H4 (cell line): ENCODE measurements at regions not wholly inside any gene's neighbourhood (a gene's known extent, or its start where the extent isn't known, plus 50 kb on each side); places are given as distances from the start of the nearest gene placed in this dataset.
"Not testable (repeated sequence)": the region's sequence is repeated elsewhere in the genome, so short reads cannot be mapped to it uniquely, and the experiment has no call there.

Experiments
- DNase-seq: peaks from one replicate; pipeline ENCODE4 v3.0.0-alpha.2; 2015; ENCODE audit warnings: low spot score

DNA sequence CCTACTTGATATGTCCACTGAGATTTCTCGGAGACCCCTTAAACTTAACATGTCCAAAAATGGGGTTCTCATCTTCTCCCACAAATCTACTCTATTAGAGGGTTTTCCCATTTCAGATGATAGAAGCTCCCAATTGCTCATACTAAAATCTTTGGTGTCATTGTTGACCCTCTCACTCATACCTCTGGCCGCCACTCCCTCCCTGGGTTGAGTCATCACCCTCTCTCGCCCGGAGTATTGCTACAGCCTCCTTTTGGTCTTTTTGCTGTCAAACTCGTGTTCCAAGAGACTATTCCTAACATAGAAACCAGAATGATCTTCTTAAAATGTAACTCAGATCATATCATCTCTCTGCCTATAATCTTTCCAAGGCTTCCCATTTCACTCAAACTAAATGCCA, 91.0 kb upstream of the GNAQ start:
- DNase-seq: no peak

DNA sequence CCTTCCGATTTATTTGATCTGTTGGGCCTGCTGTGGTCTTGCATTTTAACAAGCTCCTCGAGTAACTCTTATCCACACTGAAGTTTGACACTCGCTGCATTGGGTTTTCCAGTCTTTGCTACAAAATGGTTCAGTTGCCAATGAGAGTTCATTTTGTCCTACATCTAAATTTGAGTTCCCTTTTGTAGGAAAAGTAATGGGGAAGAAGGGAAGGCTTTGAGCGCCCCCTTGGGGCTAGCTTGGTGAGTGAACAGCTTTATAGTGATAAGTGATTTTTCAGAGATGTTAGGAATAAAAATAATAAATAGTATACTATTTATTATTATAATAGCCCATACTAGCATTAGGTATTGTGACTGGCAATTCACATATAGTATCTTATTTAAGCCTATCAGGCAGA, 89.9 kb upstream of the GNAQ start:
- peak; percentile 18 for DNase-seq

- no peak for DNase-seq
Measured at GRCh38 chr9:78118742-78119473, 87.3 kb upstream of the GNAQ start.

DNA sequence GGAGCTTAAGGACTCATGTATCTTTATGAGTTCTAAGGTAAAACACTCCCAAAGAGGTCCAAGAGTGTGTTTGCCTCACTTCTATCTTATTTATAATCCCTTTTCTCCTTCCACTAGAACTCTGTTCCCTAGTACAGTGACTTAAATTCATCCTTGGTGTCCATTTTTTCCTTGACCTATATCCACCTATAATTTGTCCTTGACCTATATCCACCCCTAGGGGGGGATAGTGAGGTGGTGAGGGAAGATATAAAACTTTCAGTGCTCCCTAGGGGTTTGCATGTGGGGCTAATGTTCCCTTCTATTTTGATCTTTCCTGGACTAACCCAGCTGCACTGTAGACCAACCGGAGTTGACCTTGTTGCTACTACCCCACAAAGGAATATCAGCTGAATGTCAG, 83.5 kb upstream of the GNAQ start:
- DNase-seq: no peak

GRCh38 chr9:78114581-78114980, 83.0 kb upstream of the GNAQ start:
- no peak for DNase-seq

GRCh38 chr9:78112406-78112805, 80.8 kb upstream of the GNAQ start:
- DNase-seq: no peak

GRCh38 chr9:78112004-78112403, 80.4 kb upstream of the GNAQ start:
- no peak for DNase-seq

DNA sequence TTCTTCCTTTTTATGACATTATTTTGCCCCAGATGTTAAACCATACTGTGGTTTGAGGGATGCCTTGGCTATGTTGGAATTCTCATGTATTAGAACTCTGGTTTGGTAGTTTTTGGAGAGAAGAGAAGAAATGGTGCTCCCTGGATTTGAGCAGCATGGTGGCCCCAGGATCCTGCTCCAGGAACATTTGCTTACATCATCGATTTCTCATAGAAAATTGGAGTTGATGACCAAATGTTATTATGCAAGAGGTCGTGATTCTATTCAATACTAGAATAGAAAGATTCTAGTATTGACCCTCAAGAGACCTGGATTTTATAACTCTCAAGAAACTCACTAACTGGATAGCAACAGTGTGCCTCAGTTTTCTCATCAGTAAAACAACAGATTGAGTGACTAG, 77.5 kb upstream of the GNAQ start:
- no peak for DNase-seq

- not testable (repeated sequence) for DNase-seq
Measured at GRCh38 chr9:78106586-78106985, 75.0 kb upstream of the GNAQ start.

- DNase-seq: no peak
Measured at GRCh38 chr9:78103971-78104433, 72.4 kb upstream of the GNAQ start.

DNA sequence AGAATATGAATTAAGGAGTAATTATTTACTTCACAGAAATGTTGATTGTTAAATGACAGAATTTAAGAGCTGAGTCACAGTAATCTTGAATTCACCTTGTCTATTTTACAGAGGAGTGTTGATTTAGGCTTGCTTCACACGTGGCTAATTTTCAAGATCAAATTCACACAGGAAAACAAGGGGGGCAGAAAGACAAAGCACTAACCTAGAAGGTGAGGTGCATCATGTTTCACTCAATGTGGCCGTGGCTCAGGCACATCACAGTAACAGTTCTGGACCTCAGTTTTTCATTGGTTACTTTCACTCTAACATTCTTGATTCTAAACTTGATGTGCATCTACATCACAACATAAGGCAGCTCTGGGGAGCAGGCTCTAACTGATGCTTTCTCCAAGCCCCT, 69.6 kb upstream of the GNAQ start:
- no peak for DNase-seq

DNA sequence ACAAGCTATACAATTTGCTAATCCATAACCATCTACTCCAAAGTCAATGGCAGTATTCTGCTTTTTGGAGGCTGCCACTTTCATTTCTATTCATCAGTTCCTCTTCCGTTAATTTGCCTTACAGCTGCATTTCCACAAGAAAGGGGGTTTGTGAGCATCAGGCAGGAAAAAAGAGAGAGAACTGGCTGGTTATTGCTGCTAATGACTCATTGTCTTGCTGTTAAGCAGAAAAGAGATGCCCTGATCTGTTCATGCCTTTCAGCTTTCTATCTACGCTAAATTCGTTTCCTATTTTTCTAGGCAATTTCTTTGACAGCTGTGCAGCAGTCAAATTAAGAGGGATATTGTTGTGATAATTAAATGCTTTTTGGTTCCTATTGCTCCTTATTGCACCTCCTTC, 65.9 kb upstream of the GNAQ start:
- no peak for DNase-seq

GRCh38 chr9:78091731-78092130, 60.1 kb upstream of the GNAQ start:
- no peak for DNase-seq

GRCh38 chr9:78089111-78089510, 57.5 kb upstream of the GNAQ start:
- no peak for DNase-seq

- DNase-seq: not testable (repeated sequence)
Measured at GRCh38 chr9:78088190-78088589, 56.6 kb upstream of the GNAQ start.
